Smooth muscle cell (in vitro differentiated cells): ENCODE measurements at regions not wholly inside any gene's neighbourhood (a gene's known extent, or its start where the extent isn't known, plus 50 kb on each side); places are given as distances from the start of the nearest gene placed in this dataset.

Experiments used
- DNase-seq: peaks from one replicate; lab custom pipeline; 2025; ENCODE audit not compliant: unreplicated experiment; lab: John Stamatoyannopoulos, UW
- H2AFZ ChIP-seq: fragments of 200-600 bp; sonication (generic); 2 replicates; pipeline ENCODE4 v1.6.0; 2016; ENCODE audit warnings: antibody characterized with exemption, low read depth, mild to moderate bottlenecking
- H3F3A ChIP-seq: fragments of 200-600 bp; sonication (generic); 2 replicates; pipeline ENCODE4 v1.6.0; 2017; ENCODE audit warnings: antibody characterized with exemption, low read depth
- H3K27ac ChIP-seq: fragments of 200-600 bp; sonication (generic); 2 replicates; pipeline ENCODE4 v1.5.1; 2016; ENCODE audit warnings: low read depth, mild to moderate bottlenecking
- H3K27me3 ChIP-seq: fragments of 200-600 bp; sonication (generic); 2 replicates; pipeline ENCODE4 v1.6.1; 2016; ENCODE audit warnings: low read depth, mild to moderate bottlenecking
- H3K36me3 ChIP-seq: fragments of 200-600 bp; sonication (generic); 2 replicates; pipeline ENCODE4 v1.5.1; 2016; ENCODE audit warnings: low read depth
- H3K4me1 ChIP-seq: fragments of 200-600 bp; sonication (generic); 2 replicates; pipeline ENCODE4 v1.5.1; 2016; ENCODE audit warnings: low read depth
- H3K4me2 ChIP-seq: fragments of 200-600 bp; sonication (generic); 2 replicates; pipeline ENCODE4 v1.6.0; 2016; ENCODE audit warnings: mild to moderate bottlenecking
- H3K4me3 ChIP-seq: fragments of 200-600 bp; sonication (generic); 2 replicates; pipeline ENCODE4 v1.5.1; 2016; ENCODE audit warnings: mild to moderate bottlenecking
- H3K79me2 ChIP-seq: fragments of 200-600 bp; sonication (generic); 2 replicates; pipeline ENCODE4 v1.6.0; 2016; ENCODE audit warnings: low read depth, mild to moderate bottlenecking
- H3K9ac ChIP-seq: fragments of 200-600 bp; sonication (generic); 2 replicates; pipeline ENCODE4 v1.6.0; 2016; ENCODE audit warnings: low read depth
- H3K9me3 ChIP-seq: fragments of 200-600 bp; sonication (generic); replicated peaks from 2 replicates; pipeline ENCODE4 v1.5.1; 2016; ENCODE audit warnings: low read depth
- H4K20me1 ChIP-seq: fragments of 200-600 bp; sonication (generic); 2 replicates; pipeline ENCODE4 v1.6.0; 2016; ENCODE audit warnings: low read depth
- WGBS: methylation state at CpG from one replicate; pipeline ENCODE4 v1.1.7; 2016; ENCODE audit warnings: low lambda C conversion rate; 5-methylcytosine and 5-hydroxymethylcytosine counted together
- TF ChIP-seq, protein P1 (sequence below): fragments of 200-600 bp; sonication (generic); IDR thresholded peaks from 2 replicates; pipeline ENCODE4 v1.5.1; 2017; ENCODE audit warnings: borderline replicate concordance, mild to moderate bottlenecking, antibody characterized with exemption; ENCODE audit not compliant: insufficient read depth, poor library complexity, severe bottlenecking

DNA sequence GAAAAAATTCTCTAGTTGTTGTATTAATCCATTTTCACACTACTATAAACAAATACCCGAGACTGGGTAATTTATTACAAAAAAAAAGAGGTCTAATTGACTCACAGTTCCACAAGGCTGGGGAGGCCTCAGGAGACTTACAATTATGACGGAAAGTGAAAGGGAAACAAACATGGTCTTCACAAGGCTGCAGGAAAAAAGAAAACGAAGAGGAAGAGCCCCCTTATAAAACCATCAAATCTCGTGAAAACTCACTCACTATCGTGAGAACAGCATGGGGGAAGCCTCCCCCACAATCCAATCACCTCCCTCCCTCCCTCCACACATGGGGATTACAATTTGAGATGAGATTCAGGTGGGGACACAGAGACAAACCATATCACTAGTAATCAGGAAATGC, 61.7 kb upstream of the SPTBN1 start:
- Histone ChIP-seq H3K4me2 (no peak overlapping the region), H3K9me3 (no peaks in the 10 kb centered on the region), H3F3A (no peaks in the 10 kb centered on the region), H3K4me3 (no peak overlapping the region), H3K27me3 (no peaks in the 10 kb centered on the region), H3K4me1 (no peaks in the 10 kb centered on the region), H3K9ac (no peak overlapping the region), H3K79me2 (no peaks in the 10 kb centered on the region), H3K36me3 (no peaks in the 10 kb centered on the region), H4K20me1 (no peaks in the 10 kb centered on the region), H3K27ac (no peak overlapping the region), H2AFZ (no peak overlapping the region)
- TF ChIP-seq, protein P1, sequence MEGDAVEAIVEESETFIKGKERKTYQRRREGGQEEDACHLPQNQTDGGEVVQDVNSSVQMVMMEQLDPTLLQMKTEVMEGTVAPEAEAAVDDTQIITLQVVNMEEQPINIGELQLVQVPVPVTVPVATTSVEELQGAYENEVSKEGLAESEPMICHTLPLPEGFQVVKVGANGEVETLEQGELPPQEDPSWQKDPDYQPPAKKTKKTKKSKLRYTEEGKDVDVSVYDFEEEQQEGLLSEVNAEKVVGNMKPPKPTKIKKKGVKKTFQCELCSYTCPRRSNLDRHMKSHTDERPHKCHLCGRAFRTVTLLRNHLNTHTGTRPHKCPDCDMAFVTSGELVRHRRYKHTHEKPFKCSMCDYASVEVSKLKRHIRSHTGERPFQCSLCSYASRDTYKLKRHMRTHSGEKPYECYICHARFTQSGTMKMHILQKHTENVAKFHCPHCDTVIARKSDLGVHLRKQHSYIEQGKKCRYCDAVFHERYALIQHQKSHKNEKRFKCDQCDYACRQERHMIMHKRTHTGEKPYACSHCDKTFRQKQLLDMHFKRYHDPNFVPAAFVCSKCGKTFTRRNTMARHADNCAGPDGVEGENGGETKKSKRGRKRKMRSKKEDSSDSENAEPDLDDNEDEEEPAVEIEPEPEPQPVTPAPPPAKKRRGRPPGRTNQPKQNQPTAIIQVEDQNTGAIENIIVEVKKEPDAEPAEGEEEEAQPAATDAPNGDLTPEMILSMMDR = no peak
- WGBS = 79% methylated on average over 5 of the region's 5 CpGs
- DNase-seq = no peak

DNA sequence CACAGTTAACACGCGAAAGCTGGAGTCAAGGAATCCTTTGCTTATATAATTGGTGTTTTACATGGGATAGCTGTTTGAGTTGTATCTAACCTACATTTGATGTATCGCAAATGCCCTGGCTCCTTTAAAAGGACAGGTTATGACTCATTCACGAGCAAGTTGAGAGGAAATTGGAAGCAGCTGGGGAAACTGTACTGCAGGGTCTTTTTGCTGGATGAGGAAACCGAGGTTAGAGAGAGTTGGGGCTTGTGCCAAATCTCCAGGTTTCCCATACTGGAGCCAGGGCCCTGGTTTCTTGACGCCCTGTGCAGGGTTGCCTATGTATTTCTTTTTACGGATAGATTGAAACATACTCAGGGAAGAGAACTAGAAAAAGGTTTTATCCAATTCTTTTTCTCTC, 60.0 kb upstream of the SPTBN1 start:
- no peaks in the 10 kb centered on the region for H3K79me2 ChIP-seq
- 64% methylated on average over 7 of the region's 7 CpGs for WGBS
- no peaks in the 10 kb centered on the region for H3K4me1 ChIP-seq
- no peaks in the 10 kb centered on the region for H3F3A ChIP-seq
- H3K27me3 ChIP-seq = no peaks in the 10 kb centered on the region
- TF ChIP-seq, protein P1 = no peak
- H3K27ac ChIP-seq = no peak overlapping the region
- H4K20me1 ChIP-seq = no peaks in the 10 kb centered on the region
- no peak overlapping the region for H3K9ac ChIP-seq
- DNase-seq = no peak
- H2AFZ ChIP-seq = no peak overlapping the region
- H3K4me3 ChIP-seq = no peak overlapping the region
- no peak overlapping the region for H3K4me2 ChIP-seq
- H3K9me3 ChIP-seq = no peaks in the 10 kb centered on the region
- H3K36me3 ChIP-seq = no peaks in the 10 kb centered on the region

DNA sequence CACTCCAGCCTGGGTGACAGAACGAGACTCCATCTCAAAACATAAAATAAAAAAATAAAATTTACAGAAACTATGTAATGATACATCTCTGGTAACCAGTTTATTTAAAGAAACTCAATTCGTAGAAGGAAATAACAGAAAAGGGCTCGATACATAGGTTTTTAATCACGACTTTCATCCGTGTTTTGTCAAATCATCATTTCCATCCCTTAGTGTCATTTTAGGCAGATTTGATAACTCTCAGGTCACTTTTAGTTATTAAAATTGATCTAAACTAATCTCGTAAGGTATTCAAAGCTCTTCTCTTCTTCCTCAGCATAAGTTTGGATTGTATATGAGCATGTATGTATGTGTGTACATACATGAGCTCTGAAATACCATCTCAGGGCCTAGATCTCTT, 59.3 kb upstream of the SPTBN1 start:
- Histone ChIP-seq H3K4me3 (no peak overlapping the region), H3K9ac (no peak overlapping the region), H3K9me3 (no peaks in the 10 kb centered on the region), H4K20me1 (no peaks in the 10 kb centered on the region), H3F3A (no peaks in the 10 kb centered on the region), H2AFZ (no peak overlapping the region), H3K27me3 (no peaks in the 10 kb centered on the region), H3K4me1 (no peaks in the 10 kb centered on the region), H3K36me3 (no peaks in the 10 kb centered on the region), H3K27ac (no peak overlapping the region), H3K4me2 (no peak overlapping the region), H3K79me2 (no peaks in the 10 kb centered on the region)
- no peak for DNase-seq
- TF ChIP-seq, protein P1 = no peak
- WGBS = 97% methylated on average over 6 of the region's 6 CpGs

GRCh38 chr2:54397426-54397825, 58.7 kb upstream of the SPTBN1 start:
- H3K4me1 ChIP-seq = no peaks in the 10 kb centered on the region
- H3K27me3 ChIP-seq = no peaks in the 10 kb centered on the region

More at GRCh38 chr2:54397426-54397825, 58.7 kb upstream of the SPTBN1 start:
- WGBS = 92% methylated on average over 2 of the region's 2 CpGs
- no peak overlapping the region for H3K4me3 ChIP-seq
- no peak for DNase-seq
- no peaks in the 10 kb centered on the region for H3K36me3 ChIP-seq
- no peaks in the 10 kb centered on the region for H3F3A ChIP-seq
- no peaks in the 10 kb centered on the region for H3K9me3 ChIP-seq
- TF ChIP-seq, protein P1 = no peak
- no peak overlapping the region for H2AFZ ChIP-seq
- H3K9ac ChIP-seq = no peak overlapping the region
- no peak overlapping the region for H3K4me2 ChIP-seq
- no peak overlapping the region for H3K27ac ChIP-seq
- no peaks in the 10 kb centered on the region for H3K79me2 ChIP-seq
- H4K20me1 ChIP-seq = no peaks in the 10 kb centered on the region
